ENCODE measurements at regions not wholly inside any gene's neighbourhood (a gene's known extent, or its start where the extent isn't known, plus 50 kb on each side); places are given as distances from the start of the nearest gene placed in this dataset.
"Not testable (repeated sequence)": the region's sequence is repeated elsewhere in the genome, so short reads cannot be mapped to it uniquely, and the experiment has no call there.

DNA sequence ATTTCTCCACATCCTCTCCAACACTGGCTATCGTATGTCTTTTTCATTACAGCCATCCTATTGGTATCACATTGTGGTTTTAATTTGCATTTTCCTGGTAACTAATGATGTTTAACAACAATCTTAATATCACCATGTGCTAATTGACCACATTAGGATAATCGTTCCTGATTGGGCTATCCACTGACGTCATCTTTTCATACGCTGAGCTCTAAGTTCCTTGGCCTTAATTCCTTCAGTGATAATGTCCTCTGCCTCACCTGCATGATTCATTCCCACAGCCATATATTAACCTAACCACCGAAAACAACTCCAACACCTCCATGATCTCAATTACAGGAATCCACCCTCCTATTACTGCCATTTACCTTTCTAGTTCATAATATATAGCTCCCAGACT lies 547.9 kb upstream of the BRINP1 start:
- DNase-seq (ENCODE audit: low read depth): no peak

DNA sequence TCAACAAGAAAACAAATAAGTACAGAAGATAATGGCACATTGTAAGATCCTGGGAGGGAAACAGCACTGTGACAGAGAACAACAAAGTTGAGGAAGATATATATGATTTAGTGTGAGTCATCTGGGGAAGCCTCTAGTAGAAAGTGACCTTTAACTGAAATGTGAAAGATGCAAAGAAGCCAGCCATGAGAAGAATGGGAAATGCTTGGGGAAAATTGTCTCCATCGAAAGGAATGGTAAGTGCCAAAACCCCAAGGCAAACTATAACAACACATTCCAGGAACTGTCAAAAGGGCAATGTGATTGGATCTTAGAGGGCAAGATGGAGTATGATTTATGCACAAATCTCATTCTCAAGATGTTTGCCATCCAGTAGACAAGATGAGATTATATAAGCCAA lies 537.8 kb upstream of the BRINP1 start:
- DNase-seq (ENCODE audit: low read depth): no peak

DNA sequence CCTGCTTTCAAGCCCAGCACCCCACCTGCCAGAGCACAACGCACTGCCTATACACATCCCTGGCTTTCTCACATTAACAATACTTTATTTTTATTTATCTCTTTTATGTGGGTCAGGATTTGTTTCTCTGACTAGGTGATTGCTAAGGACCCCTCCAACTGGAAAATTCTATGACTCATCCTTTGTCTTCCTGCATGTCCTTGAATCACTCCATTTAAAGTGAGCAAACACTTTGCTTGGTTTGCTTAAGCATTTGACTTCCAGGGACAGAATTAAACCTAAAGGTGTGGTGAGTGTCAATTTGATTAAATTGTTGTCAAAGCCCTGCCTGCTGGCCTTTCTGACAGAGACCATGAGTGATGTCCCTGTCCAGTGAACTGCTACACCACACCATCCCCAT lies 536.5 kb upstream of the BRINP1 start:
- no peak for DNase-seq (ENCODE audit: low read depth)

DNA sequence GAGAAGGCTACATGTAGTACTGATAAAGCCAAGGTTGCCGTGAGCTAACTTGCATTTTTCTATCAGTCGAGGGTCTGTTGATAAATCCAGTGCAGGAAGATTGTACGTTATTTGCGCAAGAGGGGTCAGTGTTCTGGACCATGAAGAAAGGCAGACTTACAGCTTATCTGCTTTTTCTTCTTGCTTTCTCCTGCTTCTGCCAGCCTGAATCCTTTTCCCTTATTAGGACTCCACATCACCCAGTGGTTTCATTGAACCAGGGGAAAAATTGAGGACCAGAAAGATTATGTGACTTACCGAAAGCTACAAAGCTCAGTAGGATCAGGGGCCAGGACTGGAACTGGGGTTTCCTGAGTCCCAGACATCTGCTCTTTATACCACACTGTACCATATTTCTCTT lies 534.6 kb upstream of the BRINP1 start:
- no peak for DNase-seq (ENCODE audit: low read depth)

DNA sequence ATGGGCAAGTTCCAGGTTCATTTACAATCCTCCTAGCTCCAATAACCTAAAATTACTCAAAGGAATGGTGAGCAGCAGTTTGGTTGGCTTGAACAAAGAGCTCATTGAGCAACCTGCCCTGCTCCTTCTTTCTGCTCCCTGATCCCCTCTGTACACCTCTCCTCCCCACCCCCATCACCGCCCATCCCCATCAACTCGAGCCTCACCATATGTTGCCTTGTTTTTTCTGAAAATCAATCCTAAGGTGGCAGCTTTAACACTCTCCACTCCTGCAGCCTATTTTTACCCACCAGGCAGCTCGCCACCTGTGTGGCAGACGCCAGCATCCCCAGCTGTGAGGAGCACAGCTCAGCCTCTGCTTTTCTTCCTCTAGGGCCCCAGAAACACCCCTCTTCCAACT lies 533.4 kb upstream of the BRINP1 start:
- DNase-seq (ENCODE audit: low read depth): no peak

DNA sequence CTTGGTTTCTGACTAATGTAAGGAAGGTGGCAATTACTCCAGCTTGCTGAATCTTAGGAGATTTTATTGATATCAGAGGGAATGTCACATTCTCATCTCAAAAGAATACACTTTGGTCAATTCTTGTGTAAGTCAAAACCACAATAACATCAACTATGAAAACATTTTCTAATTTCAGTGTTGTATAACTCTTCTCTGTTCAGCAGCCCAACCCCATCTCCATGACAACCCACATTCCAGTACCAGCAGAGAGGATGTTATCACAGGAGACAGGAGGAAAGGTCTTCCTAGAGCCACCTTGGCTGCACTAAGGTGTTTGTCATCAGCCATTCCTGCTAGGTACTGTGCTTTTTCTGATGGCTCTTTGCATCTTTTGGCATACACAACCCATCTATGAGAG lies 529.1 kb upstream of the BRINP1 start:
- DNase-seq (ENCODE audit: low read depth): no peak

DNA sequence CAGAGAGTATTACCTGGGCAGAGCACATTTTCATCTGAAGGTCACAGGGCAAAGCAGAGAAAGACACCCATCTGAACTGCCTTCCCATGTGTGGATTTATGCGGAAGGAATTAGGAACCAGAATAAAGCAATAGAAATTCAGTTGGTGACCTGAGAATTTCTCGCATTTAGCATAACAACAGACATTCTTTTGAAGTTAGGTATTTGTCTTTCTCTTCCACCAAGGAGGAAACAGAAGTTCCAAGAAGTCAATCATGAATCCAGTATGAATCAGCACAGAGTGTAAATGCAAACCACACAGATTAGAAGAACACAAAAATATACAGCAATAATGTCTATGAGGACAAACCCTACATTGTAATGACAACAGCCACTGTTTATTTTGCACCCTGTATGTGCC lies 515.2 kb upstream of the BRINP1 start:
- no peak for DNase-seq (ENCODE audit: low read depth)

DNA sequence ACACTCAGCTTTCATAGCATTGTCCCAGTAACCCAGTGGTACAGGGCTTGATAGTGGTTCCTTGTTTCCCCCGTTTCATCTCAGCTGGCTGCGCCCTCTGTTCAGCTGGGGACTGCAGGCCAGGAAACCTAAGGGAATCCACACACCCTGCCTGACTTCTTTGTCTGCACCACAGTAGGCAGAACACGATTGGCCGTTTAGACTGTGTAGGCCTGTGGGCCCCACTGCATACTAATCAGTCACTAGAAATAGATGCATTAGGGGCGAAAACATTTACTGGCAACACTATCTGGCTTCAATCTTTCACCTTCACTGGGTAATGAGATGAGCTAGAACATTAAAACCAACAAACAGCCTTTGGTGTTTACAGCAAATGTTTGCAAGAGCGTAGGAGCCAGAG lies 512.7 kb upstream of the BRINP1 start:
- DNase-seq (ENCODE audit: low read depth): no peak

DNA sequence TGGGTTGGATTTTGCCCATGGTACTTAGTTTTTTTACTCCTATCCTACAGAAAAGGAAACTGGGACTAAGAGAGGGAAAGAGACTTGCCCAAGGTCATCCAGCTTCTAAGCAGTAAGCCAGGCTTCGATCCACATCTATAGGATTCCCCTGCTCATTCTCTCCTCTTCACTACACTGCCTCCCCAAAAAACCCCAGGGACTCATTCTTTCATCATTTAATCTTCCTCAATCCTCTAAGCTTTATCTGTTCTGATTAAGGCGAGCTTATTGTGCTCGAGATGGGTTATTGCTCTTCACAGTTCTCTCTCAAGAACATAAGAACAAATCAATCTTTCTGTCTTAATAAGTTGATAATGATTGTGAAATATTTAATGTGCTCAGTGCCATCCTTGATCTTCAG lies 511.1 kb upstream of the BRINP1 start:
- DNase-seq (ENCODE audit: low read depth): no peak

DNA sequence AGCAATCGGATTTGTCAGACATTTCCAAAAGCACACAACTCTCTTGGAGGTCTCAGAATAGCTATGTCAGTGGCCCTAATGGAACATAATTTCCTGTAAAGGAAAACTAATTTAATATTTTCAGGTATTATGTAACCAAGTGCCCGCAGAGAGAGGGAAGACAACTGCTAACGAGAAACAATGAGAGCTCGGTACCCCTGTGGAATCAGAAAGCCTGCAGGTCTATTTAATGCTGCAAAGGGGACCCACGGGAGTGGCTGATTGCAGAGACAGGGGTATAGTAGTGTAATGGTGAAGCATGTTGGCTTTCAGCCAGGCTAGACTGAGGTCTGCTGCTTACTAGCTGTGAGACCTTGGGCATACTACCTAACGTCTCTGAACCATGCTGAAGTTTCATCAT lies 508.1 kb upstream of the BRINP1 start:
- DNase-seq (ENCODE audit: low read depth): no peak

DNA sequence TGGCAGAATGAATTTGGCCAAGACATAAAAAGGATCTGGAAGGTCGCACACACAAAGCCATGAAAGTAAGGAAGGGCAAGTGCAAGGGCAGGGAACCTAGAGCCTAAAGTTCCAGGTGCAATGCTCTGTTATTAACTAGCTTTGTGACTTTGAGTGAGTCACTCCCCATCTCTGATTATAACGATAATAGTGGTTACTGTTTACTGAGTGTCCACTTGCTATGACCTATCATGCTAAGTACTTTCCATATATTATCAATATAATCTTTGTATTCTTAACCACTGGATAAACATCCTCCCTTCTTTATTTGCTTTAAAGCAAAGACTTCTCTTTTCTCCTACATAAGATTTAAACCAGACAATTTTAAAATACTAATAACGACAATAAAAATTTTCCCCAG lies 504.6 kb upstream of the BRINP1 start:
- DNase-seq (ENCODE audit: low read depth): no peak

DNA sequence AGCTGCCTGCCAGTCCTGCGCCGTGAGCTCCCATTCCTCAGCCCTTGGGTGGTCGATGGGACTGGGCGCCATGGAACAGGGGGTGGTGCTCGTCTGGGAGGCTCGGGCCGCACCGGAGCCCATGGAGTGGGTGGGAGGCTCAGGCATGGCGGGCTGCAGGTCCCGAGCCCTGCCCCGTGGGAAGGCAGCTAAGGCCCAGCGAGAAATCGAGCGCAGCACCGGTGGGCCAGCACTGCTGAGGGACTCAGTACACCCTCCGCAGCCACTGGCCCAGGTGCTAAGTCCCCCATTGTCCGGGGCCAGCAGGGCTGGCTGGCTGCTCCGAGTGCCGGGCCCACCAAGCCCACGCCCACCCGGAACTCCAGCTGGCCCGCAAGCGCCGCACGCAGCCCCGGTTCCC lies 501.0 kb upstream of the BRINP1 start:
- DNase-seq (ENCODE audit: low read depth): not testable (repeated sequence)

DNA sequence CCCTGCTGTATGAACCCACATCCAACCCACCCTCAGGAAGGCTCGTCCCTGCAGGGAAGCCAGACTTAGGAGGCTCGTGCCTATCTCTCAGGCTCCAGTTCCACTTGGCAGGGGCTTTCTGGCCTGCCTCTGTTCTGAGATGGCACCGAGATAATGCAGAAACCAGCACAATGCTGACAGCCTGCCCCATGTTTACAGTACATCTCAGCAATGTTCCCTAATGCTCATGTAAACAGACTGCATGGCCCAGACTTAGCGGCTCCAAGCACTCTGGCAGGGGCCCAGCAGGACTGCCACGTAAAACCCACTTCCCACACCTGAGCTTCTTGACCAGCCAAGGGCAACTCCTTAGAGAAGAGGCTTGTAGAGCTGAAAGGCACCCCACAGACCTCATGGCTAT lies 499.5 kb upstream of the BRINP1 start:
- DNase-seq (ENCODE audit: low read depth): no peak

DNA sequence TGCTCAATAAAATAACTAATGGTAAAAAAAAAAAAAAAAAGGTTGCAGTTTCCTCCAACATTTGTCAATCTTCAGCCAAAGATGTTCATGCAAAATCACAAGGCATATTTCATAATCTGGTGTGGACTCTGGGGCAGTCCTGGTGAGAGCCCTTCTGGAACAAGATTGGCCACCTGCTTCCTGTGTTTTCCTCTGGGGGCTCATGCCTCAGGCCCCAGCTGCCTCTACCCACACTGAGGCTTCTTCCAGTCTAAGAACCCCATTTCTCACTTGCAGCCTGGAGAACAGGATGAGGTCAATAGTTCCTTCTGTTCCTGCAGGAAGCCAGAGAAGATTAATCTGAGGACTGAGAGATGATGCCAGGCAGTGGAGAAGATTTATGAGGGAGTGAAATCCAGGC lies 492.6 kb upstream of the BRINP1 start:
- no peak for DNase-seq (ENCODE audit: low read depth)

DNA sequence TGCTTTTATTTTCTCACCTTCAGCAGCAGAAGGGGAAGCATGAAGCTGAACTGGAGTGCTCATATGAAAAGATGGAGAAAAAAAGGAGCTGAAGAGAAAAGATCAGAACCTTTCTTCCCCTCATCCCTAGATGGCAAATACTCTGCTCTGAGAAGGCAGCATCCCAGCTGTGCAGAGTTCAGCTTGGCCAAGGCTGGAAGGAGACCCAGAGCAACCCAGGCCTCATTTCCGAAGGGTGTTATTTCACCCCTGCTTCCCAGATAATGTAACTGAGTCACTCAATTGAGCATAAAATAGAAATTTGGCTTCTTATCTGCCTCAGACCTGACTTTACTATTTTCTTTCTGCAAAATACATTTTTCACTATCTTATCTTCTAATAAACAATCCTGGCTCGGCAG lies 489.9 kb upstream of the BRINP1 start:
- no peak for DNase-seq (ENCODE audit: low read depth)

DNA sequence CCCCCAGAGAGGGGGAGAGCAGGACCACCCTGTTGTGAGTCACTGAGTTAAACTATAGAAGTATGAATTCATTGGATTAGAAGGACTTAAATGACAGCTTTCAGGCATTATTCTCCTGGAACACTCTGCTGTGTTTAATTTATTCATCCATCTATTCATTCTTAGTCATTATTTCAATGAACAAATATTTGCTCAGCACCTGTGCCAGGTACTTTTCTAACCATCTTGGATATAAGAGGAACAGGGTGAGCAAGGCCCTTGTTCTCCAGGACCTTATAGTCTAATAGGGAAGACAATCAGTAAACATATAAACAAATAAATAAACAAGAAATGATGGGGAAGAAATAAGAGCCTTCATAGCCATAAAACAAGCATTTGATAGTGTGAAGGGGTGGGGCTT lies 483.9 kb upstream of the BRINP1 start:
- DNase-seq (ENCODE audit: low read depth): no peak

DNA sequence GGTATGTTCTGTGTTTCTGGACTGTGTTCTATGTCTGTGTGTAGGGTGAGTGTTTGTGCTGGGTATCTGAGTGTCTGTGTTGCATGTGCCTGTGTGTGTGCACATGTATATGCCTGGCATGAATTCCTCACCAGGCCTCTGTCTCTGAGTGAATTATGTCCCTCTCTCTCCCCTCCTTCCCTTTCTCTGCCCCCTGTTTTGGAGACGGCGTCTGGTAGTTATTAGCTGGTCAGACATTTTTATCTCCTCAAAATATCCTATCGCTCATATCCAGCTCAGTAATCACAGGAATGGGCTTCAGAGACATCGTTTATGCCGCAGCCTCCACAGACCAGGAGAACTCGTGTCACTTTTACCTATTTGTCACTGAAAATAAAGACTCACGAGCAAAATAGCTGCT lies 483.2 kb upstream of the BRINP1 start:
- DNase-seq (ENCODE audit: low read depth): no peak

DNA sequence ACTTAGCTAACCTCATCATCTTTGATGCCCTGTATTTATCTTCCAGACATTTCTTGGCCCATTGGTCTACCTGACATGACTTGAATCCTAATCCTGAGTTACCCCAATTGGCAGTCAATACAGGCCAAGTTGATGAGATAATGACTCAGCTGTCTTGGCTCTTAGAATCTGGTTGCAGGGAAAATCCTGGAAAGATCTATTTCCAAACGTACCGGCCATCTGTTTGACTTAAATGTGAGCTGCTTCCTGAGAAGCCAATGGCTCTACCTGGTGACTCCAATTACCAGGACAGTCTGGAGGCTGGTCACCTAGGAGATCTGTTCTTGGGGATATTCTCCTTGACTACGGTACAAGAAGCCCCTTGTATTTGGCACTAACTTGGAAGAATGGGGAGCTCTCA lies 475.2 kb upstream of the BRINP1 start:
- DNase-seq (ENCODE audit: low read depth): no peak

DNA sequence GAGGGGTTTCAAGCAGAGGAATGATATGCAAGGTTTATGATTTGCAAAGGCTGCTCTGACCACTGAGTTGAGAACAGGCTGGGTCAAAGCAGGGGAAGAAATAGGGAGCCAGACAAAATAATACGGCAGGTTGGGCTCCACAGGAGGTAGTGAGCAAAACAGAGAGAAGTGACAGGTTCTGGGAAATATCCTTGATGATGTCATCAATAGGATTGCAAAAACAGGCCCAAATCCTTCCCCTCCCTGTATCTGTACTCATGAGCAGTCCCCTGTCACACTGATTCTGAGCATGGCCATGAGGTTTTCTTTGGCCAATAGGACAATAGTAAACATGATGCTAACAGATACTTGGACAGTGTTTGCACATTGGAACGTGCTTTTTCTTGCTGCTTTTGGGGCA lies 471.8 kb upstream of the BRINP1 start:
- no peak for DNase-seq (ENCODE audit: low read depth)

DNA sequence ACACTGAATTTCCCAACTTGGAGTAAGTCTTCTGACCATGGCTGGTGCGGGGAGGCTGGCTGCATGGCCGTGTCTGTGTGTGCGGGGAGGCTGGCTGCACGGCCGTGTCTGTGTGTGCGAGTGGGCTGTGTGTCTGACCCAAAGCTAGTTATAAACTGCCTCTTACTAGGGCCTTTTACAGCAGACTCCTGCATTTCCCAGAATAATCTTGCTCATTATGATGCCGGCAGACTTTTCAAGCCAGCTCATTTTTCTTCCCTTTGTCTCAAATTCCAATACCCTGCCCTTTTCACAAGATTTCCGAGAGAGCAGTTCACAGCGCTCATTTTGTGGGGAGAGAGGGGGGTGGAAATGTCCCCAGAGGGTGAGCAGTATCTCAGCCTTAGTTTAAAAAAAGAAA lies 470.7 kb upstream of the BRINP1 start:
- no peak for DNase-seq (ENCODE audit: low read depth)

DNA sequence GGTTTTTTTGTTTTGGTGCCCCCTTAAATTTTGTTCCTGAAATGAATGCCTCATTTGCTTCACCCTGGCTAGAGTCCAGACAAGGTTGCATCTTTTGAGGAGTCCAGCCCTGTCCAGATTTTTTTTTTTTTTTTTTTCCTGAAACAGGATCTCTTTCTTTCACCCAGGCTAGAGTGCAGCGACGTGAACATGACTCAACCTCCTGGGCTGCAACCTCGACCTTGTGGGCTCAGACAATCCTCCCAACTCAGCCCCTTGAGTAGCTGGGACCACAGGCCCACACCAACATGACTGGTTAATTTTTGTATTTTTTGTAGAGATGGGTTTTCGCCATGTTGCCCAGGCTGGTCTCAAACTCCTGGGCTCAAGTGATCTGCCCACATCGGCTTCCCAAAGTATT lies 469.0 kb upstream of the BRINP1 start:
- DNase-seq (ENCODE audit: low read depth): no peak

DNA sequence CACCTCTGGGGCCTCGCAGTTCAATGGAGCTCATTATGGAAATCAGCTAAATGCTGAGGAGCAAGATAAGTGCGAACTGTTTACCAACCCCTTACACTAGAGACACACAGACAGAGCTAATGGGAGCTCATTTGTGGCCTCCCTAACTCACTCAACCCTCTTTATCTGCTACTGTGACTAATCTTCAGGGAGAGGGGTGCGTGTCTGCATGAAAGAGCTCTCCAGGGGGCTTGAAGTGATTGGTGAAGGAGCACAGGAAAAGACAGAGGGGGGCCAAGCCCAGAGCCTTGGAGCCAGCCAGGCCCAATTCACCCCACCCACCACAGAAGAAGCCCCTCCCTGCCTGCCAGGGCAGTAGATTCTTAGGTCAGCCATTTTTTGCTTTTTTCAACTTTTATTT lies 466.8 kb upstream of the BRINP1 start:
- DNase-seq (ENCODE audit: low read depth): no peak

DNA sequence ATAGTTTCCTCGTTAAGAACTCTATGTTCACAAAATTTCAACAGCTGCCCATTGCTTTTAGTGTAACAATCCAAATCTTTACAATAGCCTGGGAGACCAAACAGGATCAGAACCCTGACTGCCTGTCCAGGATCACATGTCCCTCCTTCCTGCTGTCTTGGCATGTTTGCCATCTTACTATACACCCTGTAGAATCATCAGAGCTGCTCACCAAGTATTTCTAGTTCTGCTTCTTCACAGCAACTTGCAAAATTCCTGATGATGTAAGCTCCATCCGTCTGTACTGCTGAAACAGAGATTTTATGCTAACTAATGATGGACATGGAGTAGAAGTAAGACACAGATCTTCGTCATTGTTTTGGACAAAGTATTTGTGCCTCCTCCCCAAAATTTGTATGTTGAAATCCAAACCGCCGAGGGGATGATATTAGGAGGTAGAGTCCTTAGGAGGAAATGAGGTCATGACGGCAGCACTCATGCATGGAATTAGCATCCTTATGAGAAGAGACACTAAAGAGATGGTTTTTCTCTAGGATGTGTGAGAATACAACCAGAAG lies 464.9 kb upstream of the BRINP1 start:
- no peak for DNase-seq (ENCODE audit: low read depth)

DNA sequence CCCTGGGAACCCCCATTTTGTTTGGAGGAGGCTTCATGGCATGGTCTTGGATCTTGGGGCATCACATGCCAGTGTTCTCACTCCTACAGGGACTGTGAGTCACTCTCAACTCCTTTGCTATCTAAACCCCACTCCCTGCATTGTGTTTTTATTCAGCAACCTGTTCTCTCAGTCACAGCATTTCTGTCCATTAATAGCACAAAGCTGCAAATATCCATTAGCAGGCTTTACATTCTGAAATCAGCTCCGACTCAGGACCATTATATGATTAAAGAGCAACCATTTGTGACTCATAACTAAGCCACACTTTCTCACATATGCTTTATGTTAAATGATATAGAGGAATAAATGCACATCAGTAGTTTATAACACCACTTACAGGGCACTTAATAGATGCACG lies 462.1 kb upstream of the BRINP1 start:
- no peak for DNase-seq (ENCODE audit: low read depth)

DNA sequence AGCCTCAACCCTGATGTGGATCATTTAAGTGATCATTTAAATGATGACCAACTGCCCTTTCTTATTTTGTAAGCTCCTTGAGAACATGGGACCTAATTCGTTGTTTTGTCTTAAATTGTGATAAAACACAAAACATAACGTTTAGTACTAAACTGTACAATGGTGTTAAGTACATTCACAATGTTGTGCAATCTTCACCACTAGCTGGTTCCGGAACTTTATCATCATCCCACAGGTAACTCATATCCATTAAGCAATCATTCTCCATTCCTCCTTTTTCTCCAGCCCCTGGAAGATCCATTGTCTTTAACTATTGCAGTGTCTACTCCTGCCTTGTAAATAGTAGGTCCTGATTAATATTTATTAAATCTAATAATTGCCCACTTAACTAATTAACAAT lies 460.5 kb upstream of the BRINP1 start:
- no peak for DNase-seq (ENCODE audit: low read depth)

All from stimulated activated CD8-positive, alpha-beta memory T cell treated with anti-CD3 and anti-CD28 coated beads, Interleukin-12 subunit alpha, Interleukin-12 subunit beta, amount 100 ng/mL, for 1 hour (primary cell).